HT1080 (cell line): ENCODE measurements at regions not wholly inside any gene's neighbourhood (a gene's known extent, or its start where the extent isn't known, plus 50 kb on each side); places are given as distances from the start of the nearest gene placed in this dataset.

Experiments
- DNase-seq: peaks from one replicate; pipeline ENCODE4 v3.0.0-alpha.2; 2015; ENCODE audit warnings: low read depth

- DNase-seq: no peak
Measured at GRCh38 chr1:222995620-222996309, 147.3 kb downstream of the TLR5 start.

- DNase-seq: peak; percentile 46
Measured at GRCh38 chr1:222996310-222996975, 146.6 kb downstream of the TLR5 start.

- DNase-seq: no peak
Measured at GRCh38 chr1:223000632-223001031, 142.4 kb downstream of the TLR5 start.

- no peak for DNase-seq
Measured at GRCh38 chr1:223001653-223002634, 141.1 kb downstream of the TLR5 start.

- no peak for DNase-seq
Measured at GRCh38 chr1:223003549-223003948, 139.5 kb downstream of the TLR5 start.

- DNase-seq: no peak
Measured at GRCh38 chr1:223006371-223006770, 136.7 kb downstream of the TLR5 start.

GRCh38 chr1:223006917-223007648 lies 136.0 kb downstream of the TLR5 start:
- DNase-seq: no peak

- DNase-seq: no peak
Measured at GRCh38 chr1:223007935-223008334, 135.1 kb downstream of the TLR5 start.

GRCh38 chr1:223008808-223009207 lies 134.2 kb downstream of the TLR5 start:
- no peak for DNase-seq

- DNase-seq: no peak
Measured at GRCh38 chr1:223009406-223009805, 133.6 kb downstream of the TLR5 start.

- DNase-seq: no peak
Measured at GRCh38 chr1:223010582-223011504, 132.2 kb downstream of the TLR5 start.

GRCh38 chr1:223011505-223011856 lies 131.6 kb downstream of the TLR5 start:
- DNase-seq: no peak

GRCh38 chr1:223012176-223012788 lies 130.8 kb downstream of the TLR5 start:
- no peak for DNase-seq

GRCh38 chr1:223012938-223013337 lies 130.1 kb downstream of the TLR5 start:
- no peak for DNase-seq

- DNase-seq: no peak
Measured at GRCh38 chr1:223014142-223014873, 128.7 kb downstream of the TLR5 start.

- DNase-seq: no peak
Measured at GRCh38 chr1:223016381-223016780, 126.7 kb downstream of the TLR5 start.

GRCh38 chr1:223016890-223017289 lies 126.2 kb downstream of the TLR5 start:
- DNase-seq: no peak

GRCh38 chr1:223017291-223017690 lies 125.8 kb downstream of the TLR5 start:
- DNase-seq: no peak

- DNase-seq: no peak
Measured at GRCh38 chr1:223018534-223018933, 124.5 kb downstream of the TLR5 start.
